ENCODE measurements at regions not wholly inside any gene's neighbourhood (a gene's known extent, or its start where the extent isn't known, plus 50 kb on each side); places are given as distances from the start of the nearest gene placed in this dataset.

- Mint-ChIP-seq H3K36me3 (ENCODE audit: insufficient read depth) (no peaks in the 10 kb centered on the region), H3K27ac (no peak overlapping the region), H3K4me1 (ENCODE audit: low read depth) (no peaks in the 10 kb centered on the region), H3K9me3 (ENCODE audit: low read depth) (no peaks in the 10 kb centered on the region), H3K27me3 (no peaks in the 10 kb centered on the region), H3K4me3 (ENCODE audit: low read depth) (no peak overlapping the region)
- TF ChIP-seq CTCF (IDR thresholded peaks at IDR 0.05; ENCODE audit: unreplicated experiment): no peak
- no peak for DNase-seq (ENCODE audit: low spot score, unreplicated experiment)
Observed at GRCh38 chr6:81228912-81229555, 523.4 kb downstream of the TENT5A start.

- Mint-ChIP-seq H3K9me3 (ENCODE audit: low read depth) (no peaks in the 10 kb centered on the region), H3K27ac (no peak overlapping the region), H3K4me1 (ENCODE audit: low read depth) (no peaks in the 10 kb centered on the region), H3K4me3 (ENCODE audit: low read depth) (no peak overlapping the region), H3K36me3 (ENCODE audit: insufficient read depth) (no peaks in the 10 kb centered on the region), H3K27me3 (no peaks in the 10 kb centered on the region)
- no peak for TF ChIP-seq CTCF (IDR thresholded peaks at IDR 0.05; ENCODE audit: unreplicated experiment)
- no peak for DNase-seq (ENCODE audit: low spot score, unreplicated experiment)
Observed at GRCh38 chr6:81226957-81227356, 525.5 kb downstream of the TENT5A start.

GRCh38 chr6:81216668-81217067 is 535.8 kb downstream of the TENT5A start:
- Mint-ChIP-seq H3K27ac (no peak overlapping the region), H3K4me3 (ENCODE audit: low read depth) (no peak overlapping the region), H3K9me3 (ENCODE audit: low read depth) (peaks cover 7% of the 10 kb centered on the region), H3K4me1 (ENCODE audit: low read depth) (no peaks in the 10 kb centered on the region), H3K27me3 (no peaks in the 10 kb centered on the region), H3K36me3 (ENCODE audit: insufficient read depth) (no peaks in the 10 kb centered on the region)
- no peak for TF ChIP-seq CTCF (IDR thresholded peaks at IDR 0.05; ENCODE audit: unreplicated experiment)
- DNase-seq (ENCODE audit: low spot score, unreplicated experiment): no peak

DNA sequence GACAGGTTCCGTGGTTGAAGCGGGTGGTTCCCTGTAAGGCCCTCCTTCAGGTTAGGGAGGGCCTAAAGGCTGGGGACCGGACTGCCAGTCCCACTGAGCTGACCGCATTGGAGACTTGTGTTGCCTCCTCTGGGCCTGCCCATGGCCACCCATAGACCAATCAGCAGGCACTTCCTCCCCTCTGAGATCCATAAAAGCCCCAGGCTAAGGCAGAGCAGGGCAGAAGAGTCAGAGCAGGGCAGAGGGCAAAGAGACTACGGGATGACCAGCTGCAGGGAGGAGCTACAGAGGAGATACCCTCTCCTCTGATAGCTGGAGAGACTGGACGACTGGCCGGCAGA is 537.4 kb downstream of the TENT5A start:
- H3K27me3 Mint-ChIP-seq: no peaks in the 10 kb centered on the region

DNA sequence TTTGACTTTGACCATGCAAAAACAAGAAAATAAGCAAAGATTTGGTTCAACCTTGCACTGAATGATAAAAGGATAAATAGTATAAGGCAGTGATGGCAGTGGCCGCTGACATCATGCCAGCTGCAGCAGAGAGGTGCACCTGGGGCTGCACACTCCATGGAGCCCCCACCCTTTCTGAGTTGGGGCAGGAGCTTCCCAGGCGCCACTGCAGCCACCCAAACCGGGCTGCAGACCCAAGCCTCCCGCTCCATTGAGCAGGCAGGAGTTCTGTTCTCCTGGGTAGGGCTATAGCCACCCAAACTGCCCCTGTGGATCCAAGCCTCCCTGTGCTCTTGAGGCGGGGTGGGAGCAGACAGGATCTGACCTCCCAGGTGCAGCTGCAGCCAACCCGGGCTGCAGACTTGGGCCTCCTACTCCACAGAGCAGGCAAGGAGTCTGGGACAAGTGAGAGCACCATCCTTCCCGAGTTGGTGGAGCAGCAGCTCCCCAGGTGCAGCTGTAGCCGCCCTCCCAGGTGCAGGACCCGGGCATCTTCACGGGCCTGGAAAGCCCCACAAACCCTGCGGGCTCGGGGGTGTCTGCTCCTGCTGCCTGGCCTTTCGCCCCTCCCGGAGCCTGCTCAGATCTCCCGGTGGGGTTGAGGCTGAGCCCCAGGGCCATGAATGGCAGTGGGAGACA is 537.9 kb downstream of the TENT5A start:
- no peaks in the 10 kb centered on the region for H3K36me3 Mint-ChIP-seq (ENCODE audit: insufficient read depth)
- DNase-seq (ENCODE audit: low spot score, unreplicated experiment): no peak
- H3K27ac Mint-ChIP-seq: no peak overlapping the region
- H3K27me3 Mint-ChIP-seq: no peaks in the 10 kb centered on the region
- H3K9me3 Mint-ChIP-seq (ENCODE audit: low read depth): peaks cover 7% of the 10 kb centered on the region
- H3K4me1 Mint-ChIP-seq (ENCODE audit: low read depth): no peaks in the 10 kb centered on the region
- no peak overlapping the region for H3K4me3 Mint-ChIP-seq (ENCODE audit: low read depth)
- TF ChIP-seq CTCF (IDR thresholded peaks at IDR 0.05; ENCODE audit: unreplicated experiment): no peak

More for the DNA sequence above, 537.4 kb downstream of the TENT5A start:
- Mint-ChIP-seq H3K4me1 (ENCODE audit: low read depth) (no peaks in the 10 kb centered on the region), H3K4me3 (ENCODE audit: low read depth) (no peak overlapping the region), H3K27ac (no peak overlapping the region), H3K36me3 (ENCODE audit: insufficient read depth) (no peaks in the 10 kb centered on the region), H3K9me3 (ENCODE audit: low read depth) (peaks cover 7% of the 10 kb centered on the region)
- no peak for DNase-seq (ENCODE audit: low spot score, unreplicated experiment)
- no peak for TF ChIP-seq CTCF (IDR thresholded peaks at IDR 0.05; ENCODE audit: unreplicated experiment)
